HAP-1 (cell line): ENCODE measurements at regions not wholly inside any gene's neighbourhood (a gene's known extent, or its start where the extent isn't known, plus 50 kb on each side); places are given as distances from the start of the nearest gene placed in this dataset.

Experiments used
- DNase-seq, 2 experiments: peaks; one replicate each; pipeline ENCODE4 v3.0.0-alpha.2; 2016 to 2020; ENCODE audit warnings: low spot score in 2 of 2
- H3K27me3 ChIP-seq: fragments of 250-450 bp; sonication (Bioruptor Pico); 2 replicates; pipeline ENCODE4 v1.5.1; 2020; ENCODE audit warnings: low read depth, mild to moderate bottlenecking, moderate library complexity
- H3K36me3 ChIP-seq: fragments of 250-450 bp; sonication (Bioruptor Pico); replicated peaks from 2 replicates; pipeline ENCODE4 v1.5.1; 2020; ENCODE audit warnings: mild to moderate bottlenecking
- H3K4me1 ChIP-seq: fragments of 250-450 bp; sonication (Bioruptor Pico); 2 replicates; pipeline ENCODE4 v1.5.1; 2020; ENCODE audit warnings: mild to moderate bottlenecking
- H3K4me3 ChIP-seq: fragments of 250-450 bp; sonication (Bioruptor Pico); 2 replicates; pipeline ENCODE4 v1.5.1; 2020; ENCODE audit warnings: mild to moderate bottlenecking, moderate library complexity
- H3K9me3 ChIP-seq: fragments of 250-450 bp; sonication (Bioruptor Pico); 2 replicates; pipeline ENCODE4 v1.5.1; 2020; ENCODE audit warnings: mild to moderate bottlenecking, moderate library complexity
- in situ Hi-C: fragments of 300-500 bp; cut with MboI; formaldehyde crosslinking; loops from 3 replicates; pipeline ENCODE4 v1.14.3; 2020; ENCODE audit warnings: low sequenced_read_pairs, inconsistent platforms, mixed read lengths

DNA sequence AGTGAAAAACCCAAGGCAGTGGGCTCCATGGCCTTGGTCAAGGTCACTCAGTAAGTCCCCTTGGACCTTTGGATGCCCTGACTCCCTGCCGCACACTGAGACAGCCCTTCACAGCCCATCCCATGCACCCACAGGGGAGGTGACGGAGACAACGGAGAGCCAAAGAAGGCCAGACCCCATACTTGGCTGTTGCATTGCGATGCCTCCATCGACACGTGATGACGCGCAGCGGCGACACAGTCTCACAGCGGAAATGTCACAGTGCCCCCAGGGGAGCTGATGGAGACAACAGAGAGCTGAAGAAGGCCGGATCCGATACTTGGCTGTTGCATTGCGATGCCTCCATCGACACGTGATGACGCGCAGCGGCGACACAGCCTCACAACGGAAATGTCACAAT lies 282.4 kb downstream of the TEX29 start:
- Histone ChIP-seq H3K4me3 (no peak overlapping the region), H3K27me3 (no peaks in the 10 kb centered on the region), H3K4me1 (no peaks in the 10 kb centered on the region), H3K9me3 (no peaks in the 10 kb centered on the region), H3K36me3 (no peaks in the 10 kb centered on the region)
- in situ Hi-C loops: no loop called here
- no peak for DNase-seq

DNA sequence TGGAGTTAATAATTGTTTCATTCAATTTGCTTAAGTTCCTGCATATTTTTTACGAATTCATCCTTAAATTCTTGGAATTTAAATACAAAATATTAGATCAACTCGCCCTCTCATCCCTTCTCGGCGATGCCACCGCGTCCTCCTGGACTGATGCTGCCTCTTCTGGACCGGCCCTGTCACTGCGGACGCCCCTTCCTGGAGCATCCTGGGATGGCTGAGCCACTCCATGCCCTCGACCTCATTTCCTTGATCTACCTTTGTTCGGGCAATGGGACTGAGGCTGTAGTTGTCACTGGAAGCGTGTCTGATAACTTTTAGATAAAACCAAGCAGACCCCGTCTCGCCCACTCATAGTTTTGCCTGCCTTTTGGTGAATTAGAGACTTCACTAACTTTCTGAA lies 283.7 kb downstream of the TEX29 start:
- no peak overlapping the region for H3K4me3 ChIP-seq
- no peaks in the 10 kb centered on the region for H3K36me3 ChIP-seq
- H3K9me3 ChIP-seq: no peaks in the 10 kb centered on the region
- no peaks in the 10 kb centered on the region for H3K4me1 ChIP-seq
- in situ Hi-C loops: no loop called here
- no peaks in the 10 kb centered on the region for H3K27me3 ChIP-seq
- DNase-seq: peak in 1 of 2 experiments; percentile 29

DNA sequence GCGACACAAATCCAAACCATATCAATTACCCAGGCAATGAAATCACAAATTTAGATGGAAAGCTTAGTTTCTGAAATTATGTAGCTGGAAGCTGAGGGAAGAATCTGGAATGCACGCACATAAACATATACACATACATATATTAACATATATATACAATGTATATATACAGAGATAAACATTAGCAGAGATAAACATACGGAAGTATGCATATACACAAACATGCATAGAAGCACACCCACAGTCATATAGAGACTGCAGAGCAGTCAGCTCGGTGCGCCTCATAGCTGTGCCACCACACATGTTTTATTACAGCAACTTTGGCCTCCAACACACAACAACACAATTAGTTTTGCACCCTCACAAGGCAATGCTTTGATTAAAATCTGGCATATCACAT lies 288.1 kb downstream of the TEX29 start:
- Histone ChIP-seq H3K9me3 (no peaks in the 10 kb centered on the region), H3K4me3 (no peak overlapping the region), H3K4me1 (no peaks in the 10 kb centered on the region), H3K36me3 (no peaks in the 10 kb centered on the region), H3K27me3 (no peaks in the 10 kb centered on the region)
- in situ Hi-C loops: no loop called here
- DNase-seq: no peak

DNA sequence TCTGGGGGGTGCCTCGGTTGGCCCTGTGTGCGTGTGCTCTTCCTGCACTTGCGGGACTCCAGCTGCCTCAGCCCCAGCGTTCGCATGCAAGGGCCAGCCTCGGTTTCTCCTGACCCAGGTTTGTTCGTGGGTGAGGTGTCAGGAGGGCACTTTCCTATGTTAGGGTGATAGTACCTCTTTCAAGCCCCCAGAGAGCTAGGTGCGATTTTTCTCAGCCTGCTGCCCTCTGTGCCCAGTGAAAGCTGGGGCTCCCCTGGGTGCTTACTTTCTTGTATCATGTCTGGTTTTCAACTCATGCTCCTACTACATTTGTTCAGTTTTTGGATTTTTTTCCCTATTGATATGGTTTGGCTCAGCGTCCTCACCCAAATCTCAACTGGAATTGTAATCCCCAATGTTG lies 289.2 kb downstream of the TEX29 start:
- no peaks in the 10 kb centered on the region for H3K36me3 ChIP-seq
- no peaks in the 10 kb centered on the region for H3K4me1 ChIP-seq
- no peak overlapping the region for H3K4me3 ChIP-seq
- in situ Hi-C loops: no loop called here
- DNase-seq: no peak
- no peaks in the 10 kb centered on the region for H3K27me3 ChIP-seq
- H3K9me3 ChIP-seq: no peaks in the 10 kb centered on the region

DNA sequence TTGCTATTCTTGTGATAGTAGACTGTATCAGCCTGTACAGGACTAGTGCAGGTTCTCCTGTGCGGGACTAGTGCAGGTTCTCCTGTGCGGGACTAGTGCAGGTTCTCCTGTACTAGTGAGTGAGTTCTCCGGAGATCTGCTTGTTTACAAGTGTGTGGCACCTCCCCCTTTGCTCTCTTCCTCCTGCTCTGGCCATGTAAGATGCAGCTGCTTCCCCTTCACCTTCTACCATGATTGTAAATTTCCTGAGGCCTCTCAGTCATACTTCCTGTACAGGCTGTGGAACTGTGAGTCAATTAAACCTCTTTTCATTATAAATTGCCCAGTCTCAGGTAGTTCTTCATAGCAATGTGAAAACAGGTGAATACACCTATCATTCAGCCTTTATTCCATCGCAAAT lies 289.6 kb downstream of the TEX29 start:
- DNase-seq: no peak
- H3K4me1 ChIP-seq: no peaks in the 10 kb centered on the region

DNA sequence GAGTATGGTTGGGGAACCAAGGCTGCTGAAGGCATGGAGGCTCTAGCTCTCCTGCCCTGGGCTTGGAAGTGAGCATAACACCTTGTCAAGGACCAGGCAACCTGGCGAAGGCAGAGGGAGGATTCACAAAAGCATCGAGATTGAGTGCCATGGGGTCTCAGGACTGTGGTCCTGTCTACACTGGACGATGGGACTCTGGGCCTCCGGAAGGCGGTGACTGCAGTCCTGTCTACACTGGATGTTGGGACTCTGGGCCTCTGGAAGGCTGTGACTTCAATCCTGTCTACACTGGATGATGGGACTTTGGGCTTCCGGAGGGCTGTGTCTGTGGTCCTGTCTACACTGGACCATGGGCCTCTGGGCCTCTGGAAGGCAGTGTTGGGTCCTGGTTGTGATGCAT lies 290.4 kb downstream of the TEX29 start:
- Histone ChIP-seq H3K4me3 (no peak overlapping the region), H3K9me3 (no peaks in the 10 kb centered on the region), H3K4me1 (no peaks in the 10 kb centered on the region), H3K36me3 (no peaks in the 10 kb centered on the region), H3K27me3 (no peaks in the 10 kb centered on the region)
- DNase-seq: no peak
- in situ Hi-C loops: no loop called here

More for the DNA sequence above, 289.6 kb downstream of the TEX29 start:
- H3K9me3 ChIP-seq: no peaks in the 10 kb centered on the region
- H3K27me3 ChIP-seq: no peaks in the 10 kb centered on the region
- no peak overlapping the region for H3K4me3 ChIP-seq
- in situ Hi-C loops: no loop called here
- H3K36me3 ChIP-seq: no peaks in the 10 kb centered on the region

DNA sequence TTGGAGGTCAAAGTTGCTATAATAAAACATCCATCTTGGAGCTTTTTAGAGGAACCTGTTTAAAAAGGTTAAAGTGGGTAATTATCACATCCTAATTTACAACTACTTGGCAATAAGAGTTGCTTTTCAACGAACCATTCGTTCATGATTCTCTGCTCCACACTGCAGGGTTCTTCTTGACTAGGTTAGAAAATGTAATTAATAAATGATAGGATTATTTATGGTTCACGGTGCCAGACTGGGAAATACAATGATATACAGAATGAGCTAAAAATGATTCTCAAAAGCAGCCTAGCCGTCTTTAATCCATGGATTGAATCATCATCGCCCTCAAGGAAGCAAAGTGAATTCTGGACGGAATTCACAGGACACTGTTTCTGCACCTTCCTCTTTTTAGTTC lies 291.2 kb downstream of the TEX29 start:
- in situ Hi-C loops: no loop called here
- H3K27me3 ChIP-seq: no peaks in the 10 kb centered on the region
- no peak for DNase-seq

DNA sequence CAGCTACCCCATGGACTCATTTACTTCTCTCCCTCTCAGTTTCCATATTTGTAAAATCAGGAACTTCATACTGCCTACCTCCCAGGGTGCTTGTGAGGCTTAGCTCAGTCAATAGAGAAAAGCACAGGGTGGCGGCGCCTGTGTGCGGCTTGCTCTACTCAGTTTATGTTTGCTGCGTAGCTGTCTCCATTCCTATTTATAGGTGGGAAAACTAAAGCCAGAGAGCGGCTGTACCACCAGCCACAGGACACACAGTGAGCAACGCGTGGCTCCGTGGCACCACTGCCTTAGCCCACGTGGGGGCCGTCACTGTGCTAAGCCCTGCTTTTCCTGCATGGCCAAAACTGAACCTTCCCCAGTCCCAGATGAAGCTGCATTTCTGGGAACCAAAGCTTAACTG lies 292.4 kb downstream of the TEX29 start:
- Histone ChIP-seq H3K36me3 (no peaks in the 10 kb centered on the region), H3K4me3 (no peak overlapping the region), H3K9me3 (no peaks in the 10 kb centered on the region), H3K4me1 (no peaks in the 10 kb centered on the region), H3K27me3 (no peaks in the 10 kb centered on the region)
- in situ Hi-C loops: no loop called here
- no peak for DNase-seq

More for the DNA sequence above, 291.2 kb downstream of the TEX29 start:
- Histone ChIP-seq H3K9me3 (no peaks in the 10 kb centered on the region), H3K4me1 (no peaks in the 10 kb centered on the region), H3K4me3 (no peak overlapping the region), H3K36me3 (no peaks in the 10 kb centered on the region)

DNA sequence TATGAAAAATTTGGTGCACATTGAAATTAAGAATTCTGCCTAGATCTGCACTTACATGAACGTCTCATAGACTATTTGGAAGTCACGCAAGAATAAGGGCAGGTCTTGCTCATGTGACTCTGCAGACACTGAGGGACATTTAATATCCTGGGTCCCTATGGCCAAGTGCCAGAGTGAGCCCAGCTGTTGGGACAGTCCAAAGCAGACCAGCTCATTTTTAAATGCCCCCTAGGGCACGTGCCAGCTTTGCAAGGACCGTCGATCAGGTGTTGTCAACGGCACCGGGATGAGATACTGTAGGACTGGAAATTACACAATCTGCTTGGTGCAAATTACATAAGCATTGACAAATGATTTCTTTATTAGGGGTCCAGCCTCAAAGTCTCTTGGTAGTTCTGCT lies 293.6 kb downstream of the TEX29 start:
- Histone ChIP-seq H3K27me3 (no peaks in the 10 kb centered on the region), H3K36me3 (no peaks in the 10 kb centered on the region), H3K4me1 (no peaks in the 10 kb centered on the region), H3K4me3 (no peak overlapping the region), H3K9me3 (no peaks in the 10 kb centered on the region)
- in situ Hi-C loops: no loop called here
- no peak for DNase-seq

DNA sequence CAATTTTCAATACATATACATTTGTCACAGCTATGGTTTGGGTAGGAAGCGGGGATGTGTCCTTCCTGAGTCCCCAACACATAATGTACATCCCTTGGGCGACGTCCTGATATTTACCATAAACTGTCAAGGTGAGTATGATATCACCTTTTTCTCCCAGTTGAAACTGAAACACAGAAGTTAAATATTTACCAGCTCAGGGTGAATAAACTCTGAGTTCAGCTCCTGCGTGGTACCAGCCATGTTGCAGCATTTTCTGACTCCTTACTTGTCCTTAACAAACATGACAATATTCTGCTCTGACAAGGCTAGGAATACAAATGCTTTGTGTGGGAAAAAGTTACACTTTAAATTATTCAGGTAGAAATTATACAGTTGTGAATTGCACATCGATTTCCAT lies 294.2 kb downstream of the TEX29 start:
- no peak overlapping the region for H3K4me3 ChIP-seq
- no peaks in the 10 kb centered on the region for H3K4me1 ChIP-seq
- no peak for DNase-seq
- H3K36me3 ChIP-seq: no peaks in the 10 kb centered on the region
- in situ Hi-C loops: no loop called here
- H3K27me3 ChIP-seq: no peaks in the 10 kb centered on the region
- H3K9me3 ChIP-seq: no peaks in the 10 kb centered on the region

DNA sequence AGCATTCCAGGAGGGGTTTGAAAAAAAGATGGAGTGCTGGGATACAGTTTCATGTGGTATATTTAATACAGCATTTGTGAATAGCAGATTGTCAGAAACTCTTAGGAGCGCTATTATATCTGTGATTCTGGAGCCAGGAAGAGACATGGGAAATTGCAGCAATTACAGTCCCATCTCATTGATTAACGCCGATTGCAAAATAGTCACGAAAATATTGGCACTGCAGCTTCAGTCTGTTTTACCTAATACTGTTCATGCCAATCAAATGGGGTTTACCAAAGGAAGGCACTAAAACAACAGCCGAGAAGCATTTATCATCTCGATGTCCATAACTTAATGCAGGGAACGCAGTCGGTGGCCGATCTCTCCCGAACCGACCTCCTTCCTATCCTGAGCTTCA lies 295.8 kb downstream of the TEX29 start:
- Histone ChIP-seq H3K27me3 (no peaks in the 10 kb centered on the region), H3K9me3 (no peaks in the 10 kb centered on the region), H3K4me3 (no peak overlapping the region), H3K4me1 (no peaks in the 10 kb centered on the region), H3K36me3 (no peaks in the 10 kb centered on the region)
- DNase-seq: no peak
- in situ Hi-C loops: no loop called here

DNA sequence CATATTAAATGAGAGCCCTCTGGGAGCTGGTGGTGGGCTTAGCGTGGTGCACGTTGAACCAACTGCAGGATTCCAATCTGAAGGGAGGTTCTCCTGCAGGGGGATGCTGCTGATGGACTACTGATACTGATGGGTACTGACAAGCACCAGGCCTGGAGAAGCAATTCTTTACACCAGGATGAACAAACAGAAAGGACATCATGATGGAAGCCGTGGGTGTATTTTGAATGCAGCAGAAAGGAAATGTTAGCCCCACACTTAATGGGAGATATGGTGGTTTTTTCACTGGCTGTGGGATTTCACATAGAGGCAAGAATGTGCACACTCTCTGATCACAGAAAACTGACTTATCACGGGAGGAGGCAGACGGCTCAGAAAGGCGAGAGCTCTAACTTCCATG lies 299.7 kb downstream of the TEX29 start:
- H3K36me3 ChIP-seq: no peaks in the 10 kb centered on the region
- in situ Hi-C loops: no loop called here
- no peaks in the 10 kb centered on the region for H3K4me1 ChIP-seq
- no peak for DNase-seq
- H3K9me3 ChIP-seq: no peaks in the 10 kb centered on the region
- H3K4me3 ChIP-seq: no peak overlapping the region
- no peaks in the 10 kb centered on the region for H3K27me3 ChIP-seq

DNA sequence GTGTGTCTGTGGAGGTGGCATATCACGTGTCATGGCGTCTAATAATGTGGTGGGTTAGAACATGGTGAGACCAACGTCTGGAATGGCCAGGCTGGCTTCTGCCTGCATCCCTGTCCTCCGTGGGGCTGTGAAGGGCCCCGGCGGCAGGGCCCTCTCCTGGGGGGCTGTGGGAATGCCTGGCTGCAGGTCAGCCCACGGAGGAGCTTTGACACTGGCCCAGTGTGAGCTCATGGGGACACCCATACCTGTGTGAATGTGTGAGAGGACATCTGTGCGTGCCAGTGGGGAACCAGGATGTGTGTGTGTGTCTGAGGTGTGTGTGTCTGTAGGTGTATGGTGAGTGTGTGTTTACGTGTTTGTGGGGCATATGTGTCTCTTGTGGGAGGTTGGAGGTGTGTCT lies 300.1 kb downstream of the TEX29 start:
- H3K4me1 ChIP-seq: no peaks in the 10 kb centered on the region
- H3K9me3 ChIP-seq: no peaks in the 10 kb centered on the region
- no peak overlapping the region for H3K4me3 ChIP-seq
- in situ Hi-C loops: no loop called here
- no peaks in the 10 kb centered on the region for H3K36me3 ChIP-seq
- DNase-seq: no peak
- no peaks in the 10 kb centered on the region for H3K27me3 ChIP-seq

DNA sequence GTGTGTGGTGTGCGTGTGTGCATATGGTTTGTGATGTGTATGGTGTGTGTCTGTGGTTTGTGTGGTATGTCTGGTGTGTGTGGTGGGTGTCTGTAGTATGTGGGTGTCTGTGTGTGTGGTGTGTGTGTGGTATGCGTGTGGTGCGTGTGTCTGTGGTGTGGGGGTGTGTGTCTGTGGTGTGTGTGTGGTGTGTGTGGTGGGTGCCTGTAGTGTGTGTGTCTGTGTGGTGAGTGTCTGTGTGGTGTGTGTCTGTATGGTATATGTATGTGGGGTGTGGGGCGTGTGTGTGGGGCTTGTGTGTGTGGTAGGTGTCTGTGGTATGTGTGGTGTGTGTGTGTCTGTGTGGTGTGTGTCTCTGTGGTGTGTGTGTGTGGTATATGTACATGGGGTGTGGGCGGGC lies 300.7 kb downstream of the TEX29 start:
- H3K9me3 ChIP-seq: no peaks in the 10 kb centered on the region
- no peak overlapping the region for H3K4me3 ChIP-seq
- no peaks in the 10 kb centered on the region for H3K36me3 ChIP-seq
- in situ Hi-C loops: no loop called here
- no peaks in the 10 kb centered on the region for H3K27me3 ChIP-seq
- no peaks in the 10 kb centered on the region for H3K4me1 ChIP-seq
- DNase-seq: no peak

DNA sequence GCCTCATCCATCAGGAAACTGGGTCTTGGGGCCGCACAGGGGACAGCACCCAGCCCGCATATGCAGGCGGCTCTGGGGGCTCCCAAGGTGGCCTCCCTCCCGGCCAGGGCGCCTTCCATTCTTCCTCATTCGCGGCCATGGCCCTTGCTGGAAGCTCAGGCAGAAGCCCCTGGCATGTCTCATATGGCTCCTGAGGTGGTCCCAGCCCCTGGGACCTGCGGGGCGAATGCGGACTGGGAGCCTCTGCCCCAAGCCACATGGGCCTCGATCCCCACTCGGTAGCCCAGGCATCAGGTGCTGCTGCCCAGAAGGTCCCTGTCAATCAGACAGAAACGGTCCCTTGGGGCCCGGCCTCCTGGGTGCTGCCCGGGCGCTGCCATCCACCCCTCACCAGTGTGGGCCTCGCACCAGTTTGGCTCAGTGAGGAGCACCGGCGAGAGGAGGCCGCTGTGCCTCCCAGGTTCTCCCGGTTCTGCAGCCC lies 301.6 kb downstream of the TEX29 start:
- no peaks in the 10 kb centered on the region for H3K36me3 ChIP-seq
- no peaks in the 10 kb centered on the region for H3K4me1 ChIP-seq
- in situ Hi-C loops: no loop called here
- H3K27me3 ChIP-seq: no peaks in the 10 kb centered on the region
- no peak for DNase-seq
- H3K9me3 ChIP-seq: no peaks in the 10 kb centered on the region
- H3K4me3 ChIP-seq: no peak overlapping the region
